GM19438 (cell line): ENCODE measurements at regions not wholly inside any gene's neighbourhood (a gene's known extent, or its start where the extent isn't known, plus 50 kb on each side); places are given as distances from the start of the nearest gene placed in this dataset.

ENCODE experiments used
- ATAC-seq: cut with Tn5 transposase; IDR thresholded peaks from one replicate; pipeline ENCODE4 v1.9.1; 2021; ENCODE audit warnings: low read depth; ENCODE audit not compliant: unreplicated experiment

DNA sequence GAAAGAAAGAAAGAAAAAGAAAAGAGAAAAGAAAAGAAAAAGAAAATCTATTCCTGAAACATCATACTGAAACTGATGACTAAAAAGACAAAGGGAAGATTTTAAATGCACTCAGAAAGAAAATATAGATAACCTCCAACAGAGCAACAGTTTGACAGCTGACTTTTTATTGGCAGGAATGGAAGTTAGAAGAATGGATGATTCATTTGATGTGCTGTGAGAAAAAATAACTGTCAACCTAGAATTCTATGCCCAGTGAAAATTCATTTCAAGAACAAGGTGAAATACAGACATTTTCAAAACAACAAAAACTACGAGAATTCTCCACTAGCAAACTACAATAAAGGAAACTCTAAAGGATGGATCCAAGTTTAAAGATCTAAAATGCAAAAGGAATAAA, 50.5 kb upstream of the HSPA12A start:
- ATAC-seq = no peak

DNA sequence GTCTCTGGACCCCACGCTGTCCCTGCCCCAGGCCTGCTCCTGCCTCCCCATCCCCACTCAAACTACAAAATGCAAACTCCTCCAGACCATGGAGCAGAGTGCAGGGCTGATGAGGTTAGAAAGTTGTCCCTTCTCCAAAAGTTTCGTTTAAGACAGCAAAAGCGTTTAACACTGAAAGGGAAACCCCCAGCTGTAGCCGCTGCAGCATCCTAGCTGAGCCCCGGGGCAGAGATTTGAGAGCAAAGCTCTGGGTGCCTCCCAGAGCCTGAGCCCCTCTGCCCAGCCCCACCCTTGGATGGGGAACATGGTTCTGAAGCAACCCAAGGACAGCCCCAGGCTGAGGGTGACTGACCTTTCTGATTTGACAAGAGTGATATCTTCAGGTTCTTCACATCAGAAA, 52.8 kb upstream of the ENO4 start:
- no peak for ATAC-seq

DNA sequence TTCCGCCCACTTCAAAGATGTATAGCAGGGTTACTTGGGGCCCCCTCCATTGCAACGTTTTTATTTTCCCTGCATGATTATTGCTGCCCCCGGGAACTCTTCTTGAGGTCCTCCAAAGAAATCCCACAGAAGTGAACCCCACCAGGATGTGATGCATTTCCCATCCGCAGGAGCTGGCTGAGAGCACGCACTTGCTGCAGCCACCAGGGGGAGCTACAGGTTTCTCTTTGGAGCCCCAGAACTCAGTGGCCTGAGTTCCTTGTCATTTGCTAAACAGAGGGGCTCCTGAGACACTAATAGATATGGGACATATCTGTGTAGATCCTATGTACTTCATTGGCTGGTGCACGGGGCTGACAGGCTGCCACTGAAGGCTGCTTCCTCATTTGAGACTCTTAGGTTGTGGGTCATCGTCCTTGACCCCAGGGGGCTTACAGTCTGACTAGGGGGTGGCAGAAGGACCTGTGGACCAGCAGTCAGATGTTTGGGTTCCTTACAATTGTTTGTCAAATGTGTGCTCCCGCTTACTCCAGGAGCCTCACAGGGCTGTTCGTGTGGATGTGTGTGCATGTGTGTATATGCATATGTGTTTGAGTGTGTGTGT, 52.3 kb upstream of the ENO4 start:
- peak; percentile 87 for ATAC-seq

DNA sequence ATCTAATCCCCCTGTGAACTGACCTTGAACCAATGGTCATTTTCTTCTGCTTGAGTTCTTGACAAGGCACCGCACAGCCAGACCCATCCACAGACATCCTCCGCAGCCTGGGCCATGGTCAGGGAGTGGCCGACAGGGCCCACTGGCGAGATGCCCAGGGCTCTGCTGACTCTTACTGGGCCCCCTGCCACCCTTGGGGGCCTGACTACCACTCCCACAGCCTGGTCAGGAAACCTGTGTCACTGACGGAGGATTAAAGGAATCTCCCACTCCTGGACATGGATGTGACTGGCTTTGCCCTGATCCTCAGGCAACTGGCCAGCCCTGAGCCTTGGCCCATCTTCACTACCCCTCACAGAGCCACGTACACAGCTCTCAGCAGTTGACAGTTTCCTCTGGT, 50.4 kb upstream of the ENO4 start:
- ATAC-seq = no peak
